IMR-90 (cell line): ENCODE measurements at regions not wholly inside any gene's neighbourhood (a gene's known extent, or its start where the extent isn't known, plus 50 kb on each side); places are given as distances from the start of the nearest gene placed in this dataset.
A peak's percentile ranks its signal among the peaks of the same experiment; 100 is the strongest.

Experiments used
- ATAC-seq: fragments of 200-7000 bp; cut with Tn5 transposase; 2 replicates; pipeline ENCODE4 v1.9.1; 2020; ENCODE audit warnings: low read depth, mild to moderate bottlenecking, moderate library complexity
- BruUV-seq: library from RNA; stranded (reverse); fragments of 400-500 nt; replicated peaks from 2 replicates; lab custom pipeline; 2021; lab: Mats Ljungman, UMichigan
- CTCF ChIA-PET: fragments of 300-600 bp; formaldehyde crosslinking; extraction: SDS; loops from one replicate; lab custom pipeline; 2021; ENCODE audit warnings: antibody characterized with exemption; lab: Yijun Ruan, JAX
- POLR2A ChIA-PET: fragments of 300-600 bp; sonication (Branson Sonifier 250); formaldehyde crosslinking; loops from one replicate; lab custom pipeline; 2022; ENCODE audit warnings: antibody characterized with exemption; ENCODE audit not compliant: unreplicated experiment; lab: Charles Lee
- DNase-seq: peaks from one replicate; pipeline ENCODE4 v3.0.0; 2013
- H2AFZ ChIP-seq: replicated peaks from 2 replicates; pipeline ENCODE3; 2013; ENCODE audit warnings: low read length, mild to moderate bottlenecking; ENCODE audit not compliant: poor library complexity
- H2AK5ac ChIP-seq: 2 replicates; pipeline ENCODE4 v1.6.1; 2013; ENCODE audit warnings: low read depth, low read length, inconsistent platforms
- H2AK9ac ChIP-seq: replicated peaks from 2 replicates; pipeline ENCODE3; 2013; ENCODE audit warnings: mild to moderate bottlenecking, low read depth, low read length, moderate library complexity; ENCODE audit not compliant: poor library complexity
- H2BK120ac ChIP-seq: 2 replicates; pipeline ENCODE4 v1.6.1; 2013; ENCODE audit warnings: low read depth, low read length, inconsistent platforms
- H2BK15ac ChIP-seq: 3 replicates; pipeline ENCODE4 v1.6.1; 2013; ENCODE audit warnings: low read depth, low read length, inconsistent platforms
- H2BK20ac ChIP-seq: 2 replicates; pipeline ENCODE4 v1.6.1; 2013; ENCODE audit warnings: low read depth, mild to moderate bottlenecking, inconsistent platforms, low read length, moderate library complexity
- H2BK5ac ChIP-seq: 2 replicates; pipeline ENCODE4 v1.6.1; 2013; ENCODE audit warnings: mild to moderate bottlenecking, low read depth, low read length, inconsistent platforms; ENCODE audit not compliant: poor library complexity, severe bottlenecking
- H3K14ac ChIP-seq: replicated peaks from 2 replicates; pipeline ENCODE4 v1.6.1; 2013; ENCODE audit warnings: low read depth, low read length, inconsistent platforms
- H3K18ac ChIP-seq: 2 replicates; pipeline ENCODE4 v1.6.1; 2013; ENCODE audit warnings: low read depth, low read length, control low read depth
- H3K23ac ChIP-seq: 2 replicates; pipeline ENCODE4 v1.6.1; 2013; ENCODE audit warnings: low read depth, low read length, inconsistent platforms
- H3K27ac ChIP-seq: 2 replicates; pipeline ENCODE4 v1.5.1; 2013; ENCODE audit warnings: mild to moderate bottlenecking, control low read depth, low read length; ENCODE audit not compliant: insufficient read depth
- H3K27me3 ChIP-seq: 2 replicates; pipeline ENCODE4 v1.6.1; 2013; ENCODE audit warnings: low read length; ENCODE audit not compliant: control insufficient read depth, insufficient read depth
- H3K36me3 ChIP-seq: 2 replicates; pipeline ENCODE4 v1.6.1; 2013; ENCODE audit warnings: low read length, mixed read lengths; ENCODE audit not compliant: control insufficient read depth, insufficient read depth
- H3K4ac ChIP-seq: 2 replicates; pipeline ENCODE4 v1.6.1; 2013; ENCODE audit warnings: low read depth, low read length, inconsistent platforms
- H3K4me1 ChIP-seq: 2 replicates; pipeline ENCODE4 v1.6.1; 2013; ENCODE audit warnings: low read length, mixed read lengths; ENCODE audit not compliant: control insufficient read depth, insufficient read depth
- H3K4me2 ChIP-seq: 2 replicates; pipeline ENCODE4 v1.6.1; 2013; ENCODE audit warnings: low read depth, mild to moderate bottlenecking, control low read depth, low read length, moderate library complexity
- H3K4me3 ChIP-seq: 2 replicates; pipeline ENCODE4 v1.5.1; 2013; ENCODE audit warnings: low read depth, mild to moderate bottlenecking, control low read depth, low read length, moderate library complexity; ENCODE audit not compliant: insufficient read depth
- H3K56ac ChIP-seq: 2 replicates; pipeline ENCODE4 v1.6.1; 2013; ENCODE audit warnings: low read length, inconsistent platforms; ENCODE audit not compliant: insufficient read depth; ENCODE audit errors: extremely low read depth
- H3K79me1 ChIP-seq, 2 experiments: 2 replicates each; pipeline ENCODE4 v1.6.1; 2013; ENCODE audit warnings: low read length in 2 of 2, inconsistent platforms in 1 of 2, low read depth in 1 of 2
- H3K9ac ChIP-seq: 2 replicates; pipeline ENCODE4 v1.6.1; 2013; ENCODE audit warnings: low read depth, low read length, control low read depth
- H3K9me1 ChIP-seq: 2 replicates; pipeline ENCODE4 v1.6.1; 2013; ENCODE audit warnings: low read length, inconsistent platforms; ENCODE audit not compliant: insufficient read depth
- H3K9me3 ChIP-seq: 2 replicates; pipeline ENCODE4 v1.6.1; 2013; ENCODE audit warnings: low read length; ENCODE audit not compliant: control insufficient read depth, insufficient read depth
- H4K20me1 ChIP-seq: 2 replicates; pipeline ENCODE4 v1.6.1; 2013; ENCODE audit warnings: low read length, inconsistent platforms; ENCODE audit not compliant: insufficient read depth
- H4K5ac ChIP-seq: 2 replicates; pipeline ENCODE4 v1.6.1; 2013; ENCODE audit warnings: mild to moderate bottlenecking, low read depth, low read length, control low read depth
- H4K8ac ChIP-seq, 2 experiments: 2 replicates each; pipeline ENCODE4 v1.6.1; 2013; ENCODE audit warnings: low read depth in 2 of 2, low read length in 2 of 2, control low read depth in 1 of 2, inconsistent platforms in 1 of 2
- H4K91ac ChIP-seq: 2 replicates; pipeline ENCODE4 v1.6.1; 2013; ENCODE audit warnings: low read depth, low read length, inconsistent platforms; ENCODE audit not compliant: insufficient read depth
- CEBPB ChIP-seq: IDR thresholded peaks from 2 replicates; pipeline ENCODE4 v1.6.1; 2012; ENCODE audit warnings: low read depth, low read length, improper control_type of control experiment
- FOS ChIP-seq: fragments of 150-350 bp; IDR thresholded peaks from 2 replicates; pipeline ENCODE4 v1.6.1; 2016; ENCODE audit warnings: low read depth, low read length
- MAZ ChIP-seq: IDR thresholded peaks from 2 replicates; pipeline ENCODE4 v1.6.1; 2012; ENCODE audit warnings: low read depth, mild to moderate bottlenecking, low read length, improper control_type of control experiment, moderate library complexity, borderline replicate concordance
- RCOR1 ChIP-seq: IDR thresholded peaks from 2 replicates; pipeline ENCODE4 v1.6.1; 2012; ENCODE audit warnings: mild to moderate bottlenecking, low read length, improper control_type of control experiment; ENCODE audit not compliant: insufficient replicate concordance
- SMC3 ChIP-seq: fragments of 150-350 bp; IDR thresholded peaks from 2 replicates; pipeline ENCODE4 v1.6.1; 2016; ENCODE audit warnings: low read depth, mild to moderate bottlenecking, antibody characterized with exemption, low read length, moderate library complexity
- WGBS, 2 experiments: methylation state at CpG; one replicate each; pipeline versions ENCODE4 v1.1.5 to v1.1.7; 2013; ENCODE audit warnings: missing lambda C conversion rate in 2 of 2; ENCODE audit not compliant: insufficient read length in 1 of 2; ENCODE audit errors: extremely low coverage in 2 of 2; 5-methylcytosine and 5-hydroxymethylcytosine counted together
- dilution Hi-C: fragments of 300-500 bp; cut with HindIII; formaldehyde crosslinking; loops from one replicate; pipeline ENCODE4 v1.14.3; 2018; ENCODE audit warnings: low sequenced_read_pairs; ENCODE audit not compliant: unreplicated experiment
- in situ Hi-C: fragments of 300-500 bp; cut with MboI; formaldehyde crosslinking; loops from 3 replicates; pipeline ENCODE4 v1.14.3; 2019; ENCODE audit warnings: low sequenced_read_pairs, inconsistent platforms, mixed read lengths
- intact Hi-C: fragments of 100-400 bp; cut with micrococcal nuclease; formaldehyde crosslinking; loops from 2 replicates; pipeline ENCODE4 v1.10.0; 2022

DNA sequence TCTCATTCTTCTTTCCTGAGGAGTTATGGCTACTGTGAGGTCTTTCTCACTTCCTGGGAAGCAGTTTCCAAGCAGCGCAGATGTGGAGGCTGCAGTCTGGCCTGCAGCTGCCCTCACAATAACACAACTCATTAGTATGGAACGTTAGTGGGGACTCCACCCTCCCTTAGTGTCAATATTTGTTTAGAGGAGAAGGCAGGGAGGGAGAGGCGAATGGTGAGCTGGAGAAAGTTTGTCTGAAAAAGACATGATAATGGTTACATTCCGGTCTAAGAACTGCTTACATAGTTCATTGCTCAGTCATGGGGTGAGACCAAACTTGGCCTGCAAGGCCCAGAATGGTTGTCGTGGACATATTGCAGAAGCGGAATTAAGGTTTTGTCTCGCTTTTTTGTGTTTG, 170.2 kb downstream of the HS3ST3B1 start:
- POLR2A ChIA-PET: no interaction called here
- H3K4me3 ChIP-seq: no peak overlapping the region
- H3K9me1 ChIP-seq: peaks cover 14% of the 10 kb centered on the region
- H2AK5ac ChIP-seq: no peak overlapping the region
- CTCF ChIA-PET: interaction anchor here (0.7 kb wide), 1 partner anchor 686 kb away, joined by 3 read pairs; no protein-coding TSS in a partner anchor
- ATAC-seq (peak; percentile 97), DNase-seq (peak; percentile 94)
- H3K18ac ChIP-seq: no peak overlapping the region
- H3K4me1 ChIP-seq: peaks cover 10% of the 10 kb centered on the region
- peaks cover 2% of the 10 kb centered on the region; the same call in 1 of the 2 replicates for H3K9me3 ChIP-seq
- peak overlapping the region; percentile 87; the same call in 1 of the 2 replicates for H3K56ac ChIP-seq
- H2BK5ac ChIP-seq: peak overlapping the region; percentile 75
- peak overlapping the region; percentile 89 for H2BK20ac ChIP-seq
- dilution Hi-C loops (no loop called here), intact Hi-C loops (loop anchor here (2.0 to 10.0 kb wide), 4 partner anchors 164 to 1126 kb away; no protein-coding TSS in a partner anchor), in situ Hi-C loops (no loop called here)
- WGBS, 2 experiments: 0% methylated on average over 1 of the region's 7 CpGs; no CpG with 5 or more reads in 1 of the 2 experiments
- no TSS peak for BruUV-seq
- no peaks in the 10 kb centered on the region for H3K27me3 ChIP-seq
- no peak overlapping the region for H3K23ac ChIP-seq
- H2BK120ac ChIP-seq: peak overlapping the region; percentile 88
- peak; percentile 62; the same call in 1 of the 2 replicates for TF ChIP-seq FOS
- TF ChIP-seq CEBPB: no peak; the same call in 1 of the 2 replicates
- TF ChIP-seq RCOR1: peak; percentile 83
- peak; percentile 59; the same call in 1 of the 2 replicates for TF ChIP-seq MAZ
- TF ChIP-seq SMC3: no peak
- H2AK9ac ChIP-seq: no peak overlapping the region
- peak overlapping the region; percentile 70 to 82; a peak in 2 of 4 replicates for H4K8ac ChIP-seq
- peak overlapping the region; percentile 92 for H4K91ac ChIP-seq
- no peaks in the 10 kb centered on the region for H4K20me1 ChIP-seq
- no peak overlapping the region for H3K14ac ChIP-seq
- H2AFZ ChIP-seq: peak overlapping the region; percentile 21
- peak overlapping the region; percentile 81; the same call in 1 of the 2 replicates for H3K27ac ChIP-seq
- H3K9ac ChIP-seq: no peak overlapping the region
- peak overlapping the region; percentile 48; the same call in 1 of the 3 replicates for H2BK15ac ChIP-seq
- H3K4ac ChIP-seq: peak overlapping the region; percentile 79; the same call in 1 of the 2 replicates
- H3K4me2 ChIP-seq: no peak overlapping the region
- H3K79me1 ChIP-seq: no peaks in the 10 kb centered on the region
- H3K36me3 ChIP-seq: no peaks in the 10 kb centered on the region
- no peak overlapping the region for H4K5ac ChIP-seq
